NCI-H1092 (cell line): ENCODE measurements at regions not wholly inside any gene's neighbourhood (a gene's known extent, or its start where the extent isn't known, plus 50 kb on each side); places are given as distances from the start of the nearest gene placed in this dataset.

ENCODE experiments used
- DNase-seq: peaks from one replicate; lab custom pipeline; 2025; lab: John Stamatoyannopoulos, UW

- no peak for DNase-seq
These were observed 450.1 kb upstream of the PKDCC start for GRCh38 chr2:41597680-41598079.

DNA sequence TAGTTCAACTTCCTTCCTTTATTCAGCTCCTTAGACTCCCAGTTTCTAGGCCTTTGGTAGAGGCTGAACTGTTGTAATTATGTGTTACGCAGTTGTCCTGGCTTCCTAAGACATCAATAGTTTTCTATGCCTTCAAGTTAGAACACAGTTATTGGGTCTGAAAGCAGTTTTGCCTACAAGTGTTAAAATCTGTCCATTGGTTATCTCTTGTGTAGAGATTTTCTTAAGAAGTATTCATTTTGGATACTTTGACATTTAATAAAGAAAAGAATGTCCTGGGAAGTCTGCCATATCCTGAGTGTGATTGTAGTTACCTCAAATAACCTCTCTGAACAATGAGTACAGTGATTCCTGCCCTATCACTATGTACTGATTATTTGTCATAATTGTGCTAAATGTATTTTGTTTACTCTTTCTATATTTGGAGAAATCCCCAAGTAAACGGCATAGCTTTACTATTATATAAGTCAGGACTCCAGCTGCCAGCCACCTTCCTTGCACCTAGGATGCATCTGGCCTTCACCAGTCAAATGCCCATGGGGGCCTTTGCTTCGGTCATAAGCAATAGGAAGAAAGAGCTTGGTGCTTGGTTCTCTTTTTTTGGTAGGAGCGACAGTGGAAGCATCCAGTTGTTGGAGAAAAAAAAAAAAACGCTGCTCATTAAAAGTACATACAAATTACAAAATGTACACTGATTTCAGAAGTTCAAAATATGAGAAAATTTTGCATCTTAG is 449.5 kb upstream of the PKDCC start:
- no peak for DNase-seq

GRCh38 chr2:41600460-41600859 is 447.4 kb upstream of the PKDCC start:
- no peak for DNase-seq

GRCh38 chr2:41602341-41602740 is 445.5 kb upstream of the PKDCC start:
- DNase-seq, result no peak

GRCh38 chr2:41605311-41605710 is 442.5 kb upstream of the PKDCC start:
- no peak for DNase-seq

GRCh38 chr2:41605914-41606313 is 441.9 kb upstream of the PKDCC start:
- DNase-seq, result no peak

DNA sequence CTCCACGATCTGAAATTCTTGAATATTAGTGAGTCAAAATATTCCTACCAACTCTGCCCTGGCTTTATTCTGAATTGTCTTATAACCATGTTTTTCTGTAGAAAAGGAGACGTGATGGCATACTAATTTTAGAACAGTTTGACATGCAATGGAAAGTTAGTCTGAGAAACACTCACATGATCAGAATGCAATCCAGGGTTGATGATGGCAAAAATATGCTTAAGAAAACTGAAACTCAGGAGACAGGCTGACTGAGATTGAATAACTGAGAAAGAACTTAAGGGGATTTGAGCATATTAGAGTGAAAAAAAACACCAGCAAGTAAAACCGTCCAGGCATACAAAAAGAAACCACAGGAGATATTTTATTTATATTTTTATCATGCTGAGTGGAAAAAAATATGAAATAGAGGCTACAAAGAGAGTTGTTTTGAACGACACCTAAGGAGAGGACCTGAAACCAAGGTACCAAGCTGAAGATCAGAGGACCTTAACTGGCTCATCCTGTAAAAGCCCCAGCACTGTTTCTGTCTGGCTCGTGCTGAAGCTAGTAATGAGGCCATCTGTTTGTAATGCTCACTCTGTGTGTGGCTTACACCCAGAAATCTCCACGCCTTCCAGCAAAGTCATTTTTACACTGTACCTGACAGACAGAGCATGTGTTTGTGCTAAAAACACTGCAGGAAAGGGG is 437.2 kb upstream of the PKDCC start:
- DNase-seq, result no peak

- no peak for DNase-seq
These were observed 429.1 kb upstream of the PKDCC start for GRCh38 chr2:41618754-41619153.

GRCh38 chr2:41621095-41621494 is 426.7 kb upstream of the PKDCC start:
- no peak for DNase-seq

DNA sequence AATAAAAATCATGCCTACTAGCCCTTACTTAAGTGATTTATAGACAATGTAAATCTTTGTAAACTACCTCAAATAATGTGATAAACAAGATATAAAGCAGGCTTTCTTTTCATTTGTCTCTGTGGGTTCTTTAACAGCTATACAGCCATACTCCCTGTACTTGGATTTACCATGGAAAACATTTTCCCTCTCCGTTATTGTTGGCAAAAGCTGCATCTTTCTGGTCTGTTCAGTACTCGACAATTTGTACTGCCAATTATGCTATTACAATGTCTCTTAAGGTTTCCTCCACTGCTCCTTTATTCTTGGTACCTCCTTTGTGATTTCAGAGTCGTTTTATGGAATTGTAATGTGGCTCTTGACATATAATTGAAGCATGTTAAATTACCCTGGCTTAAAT is 426.3 kb upstream of the PKDCC start:
- peak; percentile 8 for DNase-seq

- peak; percentile 23 for DNase-seq
These were observed 425.5 kb upstream of the PKDCC start for GRCh38 chr2:41622301-41622700.

DNA sequence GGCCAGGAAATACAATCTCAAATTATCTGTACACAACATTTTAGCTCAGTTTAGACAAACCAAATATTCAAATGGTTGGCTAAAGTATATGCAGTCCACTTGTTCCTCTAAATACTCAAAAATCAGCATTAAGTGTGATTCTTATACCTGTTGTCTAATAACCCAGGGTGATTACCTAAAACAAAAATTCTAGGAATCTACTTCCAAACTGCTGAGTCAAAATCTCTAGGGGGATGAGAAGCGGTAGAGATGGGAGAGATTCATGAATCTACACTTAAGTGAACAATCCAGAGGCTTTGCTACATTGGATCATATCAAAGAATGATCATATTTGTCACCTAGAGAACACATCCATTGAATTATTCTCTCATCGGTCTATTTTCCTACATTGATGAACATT is 420.9 kb upstream of the PKDCC start:
- DNase-seq, result no peak

DNA sequence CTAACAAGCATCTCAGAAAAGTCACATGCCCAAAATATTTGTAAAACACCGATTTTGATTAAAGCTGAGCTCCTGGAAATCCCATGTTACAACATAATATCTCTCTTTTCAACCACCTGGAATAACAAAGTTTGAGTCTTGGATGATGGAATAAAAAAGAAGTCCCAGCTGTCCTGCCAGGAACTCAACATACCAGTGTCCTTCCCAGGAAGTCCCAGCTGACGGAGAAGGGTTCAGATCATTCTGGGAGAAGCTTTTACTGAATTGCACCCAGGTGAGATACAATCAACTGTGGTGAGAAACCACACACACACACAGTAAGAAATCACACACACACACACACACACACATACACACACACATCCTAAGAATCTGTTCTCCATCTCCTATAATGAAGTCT is 413.1 kb upstream of the PKDCC start:
- DNase-seq, result no peak

GRCh38 chr2:41644936-41645335 is 402.9 kb upstream of the PKDCC start:
- DNase-seq, result no peak

- DNase-seq, result no peak
These were observed 400.3 kb upstream of the PKDCC start for GRCh38 chr2:41647468-41648050.

DNA sequence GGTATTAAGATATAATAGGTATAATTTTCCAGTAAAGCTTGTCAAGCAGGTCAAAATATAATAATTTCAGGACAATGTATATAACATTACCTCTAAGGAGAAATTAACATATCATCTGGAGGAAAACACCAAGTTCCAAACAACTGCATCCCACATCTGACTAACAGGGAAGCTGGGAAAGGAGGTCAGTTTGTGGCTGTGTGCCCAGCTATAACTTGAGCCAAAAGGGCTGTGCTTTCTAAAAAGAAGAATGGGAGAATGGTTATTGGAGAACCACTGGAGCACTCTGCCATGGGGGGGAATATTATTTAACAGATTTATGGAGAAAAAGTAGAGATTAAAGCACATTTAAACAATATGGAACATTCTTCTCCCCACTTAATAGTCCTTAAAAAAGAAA is 390.6 kb upstream of the PKDCC start:
- no peak for DNase-seq

DNA sequence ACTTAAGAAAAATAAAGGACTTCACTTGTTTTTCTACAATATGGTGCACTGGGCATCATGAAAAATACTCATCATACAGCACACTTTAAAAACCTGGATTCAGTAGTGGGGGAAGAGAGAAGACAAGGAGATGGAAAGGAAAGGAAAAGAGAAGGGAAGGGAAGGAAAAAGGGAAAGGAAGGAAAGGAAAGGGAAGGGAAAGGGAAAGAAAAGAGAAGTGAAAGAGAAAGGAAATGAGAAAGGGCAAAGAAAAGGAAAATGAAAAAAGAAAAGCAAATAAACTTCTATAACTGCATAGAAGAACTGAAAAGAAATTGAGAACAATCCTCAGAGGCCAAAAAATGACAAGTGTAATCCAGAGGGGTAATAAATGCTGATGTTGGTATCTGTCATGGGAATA is 388.1 kb upstream of the PKDCC start:
- DNase-seq, result no peak

DNA sequence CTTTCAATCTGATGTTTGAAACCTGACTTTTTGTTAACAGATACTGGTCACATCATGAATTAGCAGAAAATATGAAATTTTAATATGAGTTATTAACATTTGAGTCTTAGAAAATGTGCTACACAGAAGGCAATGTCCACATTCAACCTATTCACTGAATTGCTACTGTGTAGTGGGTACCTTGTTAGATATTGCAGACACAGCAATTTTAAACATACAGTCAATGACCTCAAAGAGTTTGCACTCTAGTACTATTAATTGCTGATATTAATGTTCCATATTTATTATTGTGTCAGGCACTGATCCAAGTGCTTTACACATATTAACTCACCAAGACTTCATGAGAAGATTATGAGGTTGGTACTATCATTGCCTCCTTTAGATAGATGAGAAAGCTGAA is 385.4 kb upstream of the PKDCC start:
- no peak for DNase-seq

- no peak for DNase-seq
These were observed 384.8 kb upstream of the PKDCC start for GRCh38 chr2:41663056-41663455.

- no peak for DNase-seq
These were observed 379.3 kb upstream of the PKDCC start for GRCh38 chr2:41668529-41668928.

DNA sequence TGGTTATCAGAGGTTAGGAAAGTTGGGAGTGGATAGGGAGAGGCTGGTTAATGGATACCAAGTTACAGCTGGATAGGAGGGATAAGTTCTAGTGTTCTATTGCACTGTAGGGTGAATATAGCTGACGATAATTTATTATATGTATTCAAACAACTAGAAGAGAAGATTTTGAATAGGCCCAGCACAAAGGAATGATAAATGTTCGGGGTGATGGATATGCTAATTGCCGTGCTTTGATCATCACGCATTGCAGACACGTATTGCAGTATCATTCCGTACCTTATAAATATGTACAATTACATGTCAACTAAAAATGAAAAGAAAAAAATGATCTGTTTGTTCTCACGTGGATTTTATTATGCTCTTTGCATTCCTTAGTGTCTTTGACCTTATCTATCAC is 369.2 kb upstream of the PKDCC start:
- DNase-seq, result no peak

DNA sequence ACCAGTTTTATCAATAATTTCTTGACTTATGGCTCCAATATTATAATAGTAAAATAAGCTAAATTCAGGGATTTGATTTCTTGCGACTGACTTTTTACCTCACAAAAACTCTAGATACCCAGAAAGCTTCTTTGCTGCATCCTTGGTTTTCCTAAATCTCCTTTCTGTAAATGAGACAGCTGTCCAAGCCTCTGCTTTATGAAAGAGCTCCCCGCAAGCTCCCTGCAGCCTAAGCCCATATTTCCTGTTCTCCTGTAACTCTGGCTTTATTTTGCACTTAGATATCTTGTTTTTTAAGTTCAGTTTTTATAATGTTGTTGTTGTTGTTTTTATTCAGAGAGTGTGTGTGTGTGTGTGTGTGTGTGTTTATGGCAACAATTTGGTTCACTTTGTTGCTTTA is 361.7 kb upstream of the PKDCC start:
- DNase-seq, result no peak

DNA sequence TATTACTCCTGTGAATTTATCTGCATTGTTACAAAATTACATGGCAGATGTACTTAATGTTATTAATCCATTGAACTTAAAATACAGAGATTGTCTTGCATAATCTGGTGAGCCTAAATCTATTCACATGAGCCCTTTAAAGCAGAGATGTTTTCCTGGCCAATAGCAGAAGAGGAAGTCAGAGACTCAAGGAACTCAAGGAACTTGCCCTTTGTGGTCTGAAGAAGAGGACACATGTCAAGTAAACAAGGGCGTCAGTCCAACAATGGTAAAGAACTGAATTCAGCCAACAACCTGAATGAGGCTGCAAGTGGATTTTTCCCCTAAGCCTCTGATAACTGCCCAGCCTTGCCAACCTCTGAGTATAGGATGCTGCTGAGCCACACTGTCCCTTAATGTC is 356.3 kb upstream of the PKDCC start:
- DNase-seq, result no peak
